ENCODE measurements at regions not wholly inside any gene's neighbourhood (a gene's known extent, or its start where the extent isn't known, plus 50 kb on each side); places are given as distances from the start of the nearest gene placed in this dataset.
"Not testable (repeated sequence)": the region's sequence is repeated elsewhere in the genome, so short reads cannot be mapped to it uniquely, and the experiment has no call there.

- no peak overlapping the region for H3K27ac ChIP-seq (ENCODE audit: low read length)
- no peak overlapping the region for H3K4me3 ChIP-seq (ENCODE audit: low read length)
- H3K27me3 ChIP-seq (ENCODE audit: control insufficient read depth, insufficient read depth, low read length): no peaks in the 10 kb centered on the region
- 72% methylated on average over 2 of the region's 2 CpGs for WGBS (ENCODE audit: insufficient coverage)
- no peaks in the 10 kb centered on the region for H3K4me1 ChIP-seq (ENCODE audit: control insufficient read depth, insufficient read depth, low read length)
- H3K9me3 ChIP-seq (replicated peaks; ENCODE audit: control insufficient read depth, low read depth, low read length): no peaks in the 10 kb centered on the region
- no peaks in the 10 kb centered on the region for H3K36me3 ChIP-seq (ENCODE audit: control insufficient read depth, insufficient read depth, low read length)
- peak; percentile 33 for DNase-seq
Observed at GRCh38 chr1:102546251-102546650, 549.5 kb upstream of the OLFM3 start.

- no peaks in the 10 kb centered on the region for H3K4me1 ChIP-seq (ENCODE audit: control insufficient read depth, insufficient read depth, low read length)
- no peaks in the 10 kb centered on the region for H3K36me3 ChIP-seq (ENCODE audit: control insufficient read depth, insufficient read depth, low read length)
- 40% methylated on average over 1 of the region's 5 CpGs for WGBS (ENCODE audit: insufficient coverage)
- no peaks in the 10 kb centered on the region for H3K9me3 ChIP-seq (replicated peaks; ENCODE audit: control insufficient read depth, low read depth, low read length)
- no peak overlapping the region for H3K27ac ChIP-seq (ENCODE audit: low read length)
- DNase-seq: no peak
- H3K27me3 ChIP-seq (ENCODE audit: control insufficient read depth, insufficient read depth, low read length): no peaks in the 10 kb centered on the region
- no peak overlapping the region for H3K4me3 ChIP-seq (ENCODE audit: low read length)
Observed at GRCh38 chr1:102535829-102536505, 539.2 kb upstream of the OLFM3 start.

- no peak overlapping the region for H3K27ac ChIP-seq (ENCODE audit: low read length)
- H3K4me1 ChIP-seq (ENCODE audit: control insufficient read depth, insufficient read depth, low read length): no peaks in the 10 kb centered on the region
- no peaks in the 10 kb centered on the region for H3K36me3 ChIP-seq (ENCODE audit: control insufficient read depth, insufficient read depth, low read length)
- no peak for DNase-seq
- no peaks in the 10 kb centered on the region for H3K27me3 ChIP-seq (ENCODE audit: control insufficient read depth, insufficient read depth, low read length)
- no CpG with 5 or more reads among the region's 4 CpGs for WGBS (ENCODE audit: insufficient coverage)
- H3K4me3 ChIP-seq (ENCODE audit: low read length): no peak overlapping the region
- H3K9me3 ChIP-seq (replicated peaks; ENCODE audit: control insufficient read depth, low read depth, low read length): no peaks in the 10 kb centered on the region
Observed at GRCh38 chr1:102531036-102531435, 534.3 kb upstream of the OLFM3 start.

GRCh38 chr1:102529446-102529845, 532.7 kb upstream of the OLFM3 start:
- DNase-seq: no peak
- no peak overlapping the region for H3K4me3 ChIP-seq (ENCODE audit: low read length)
- no peak overlapping the region for H3K27ac ChIP-seq (ENCODE audit: low read length)
- no peaks in the 10 kb centered on the region for H3K36me3 ChIP-seq (ENCODE audit: control insufficient read depth, insufficient read depth, low read length)
- no peaks in the 10 kb centered on the region for H3K9me3 ChIP-seq (replicated peaks; ENCODE audit: control insufficient read depth, low read depth, low read length)
- H3K27me3 ChIP-seq (ENCODE audit: control insufficient read depth, insufficient read depth, low read length): no peaks in the 10 kb centered on the region
- WGBS (ENCODE audit: insufficient coverage): no CpG with 5 or more reads among the region's 1 CpG
- no peaks in the 10 kb centered on the region for H3K4me1 ChIP-seq (ENCODE audit: control insufficient read depth, insufficient read depth, low read length)

GRCh38 chr1:102500758-102501157, 504.0 kb upstream of the OLFM3 start:
- H3K4me3 ChIP-seq (ENCODE audit: low read length): no peak overlapping the region
- no peaks in the 10 kb centered on the region for H3K27me3 ChIP-seq (ENCODE audit: control insufficient read depth, insufficient read depth, low read length)
- H3K36me3 ChIP-seq (ENCODE audit: control insufficient read depth, insufficient read depth, low read length): no peaks in the 10 kb centered on the region
- H3K27ac ChIP-seq (ENCODE audit: low read length): no peak overlapping the region
- H3K4me1 ChIP-seq (ENCODE audit: control insufficient read depth, insufficient read depth, low read length): no peaks in the 10 kb centered on the region
- no peak for DNase-seq
- H3K9me3 ChIP-seq (replicated peaks; ENCODE audit: control insufficient read depth, low read depth, low read length): peaks cover 3% of the 10 kb centered on the region
- WGBS (ENCODE audit: insufficient coverage): no CpG with 5 or more reads among the region's 3 CpGs

GRCh38 chr1:102498929-102499328, 502.2 kb upstream of the OLFM3 start:
- H3K27ac ChIP-seq (ENCODE audit: low read length): no peak overlapping the region
- no peak for DNase-seq
- H3K9me3 ChIP-seq (replicated peaks; ENCODE audit: control insufficient read depth, low read depth, low read length): peaks cover 3% of the 10 kb centered on the region
- no peaks in the 10 kb centered on the region for H3K4me1 ChIP-seq (ENCODE audit: control insufficient read depth, insufficient read depth, low read length)
- H3K36me3 ChIP-seq (ENCODE audit: control insufficient read depth, insufficient read depth, low read length): no peaks in the 10 kb centered on the region
- WGBS (ENCODE audit: insufficient coverage): 47% methylated on average over 2 of the region's 2 CpGs
- H3K27me3 ChIP-seq (ENCODE audit: control insufficient read depth, insufficient read depth, low read length): no peaks in the 10 kb centered on the region
- H3K4me3 ChIP-seq (ENCODE audit: low read length): no peak overlapping the region

- 73% methylated on average over 2 of the region's 3 CpGs for WGBS (ENCODE audit: insufficient coverage)
- not testable (repeated sequence) for H3K9me3 ChIP-seq (replicated peaks; ENCODE audit: control insufficient read depth, low read depth, low read length); H3K4me3 ChIP-seq (ENCODE audit: low read length); H3K27me3 ChIP-seq (ENCODE audit: control insufficient read depth, insufficient read depth, low read length); DNase-seq; H3K4me1 ChIP-seq (ENCODE audit: control insufficient read depth, insufficient read depth, low read length); H3K27ac ChIP-seq (ENCODE audit: low read length); H3K36me3 ChIP-seq (ENCODE audit: control insufficient read depth, insufficient read depth, low read length)
Observed at GRCh38 chr1:102497810-102498209, 501.1 kb upstream of the OLFM3 start.

GRCh38 chr1:102472520-102472919, 475.8 kb upstream of the OLFM3 start:
- Histone ChIP-seq H3K36me3 (ENCODE audit: control insufficient read depth, insufficient read depth, low read length) (no peaks in the 10 kb centered on the region), H3K9me3 (replicated peaks; ENCODE audit: control insufficient read depth, low read depth, low read length) (no peaks in the 10 kb centered on the region), H3K4me1 (ENCODE audit: control insufficient read depth, insufficient read depth, low read length) (no peaks in the 10 kb centered on the region), H3K4me3 (ENCODE audit: low read length) (no peak overlapping the region), H3K27me3 (ENCODE audit: control insufficient read depth, insufficient read depth, low read length) (no peaks in the 10 kb centered on the region), H3K27ac (ENCODE audit: low read length) (no peak overlapping the region)
- no CpG with 5 or more reads among the region's 1 CpG for WGBS (ENCODE audit: insufficient coverage)
- DNase-seq: peak; percentile 56

GRCh38 chr1:102470767-102471166, 474.0 kb upstream of the OLFM3 start:
- no peaks in the 10 kb centered on the region for H3K36me3 ChIP-seq (ENCODE audit: control insufficient read depth, insufficient read depth, low read length)
- 65% methylated on average over 2 of the region's 2 CpGs for WGBS (ENCODE audit: insufficient coverage)
- no peak overlapping the region for H3K27ac ChIP-seq (ENCODE audit: low read length)
- H3K4me1 ChIP-seq (ENCODE audit: control insufficient read depth, insufficient read depth, low read length): no peaks in the 10 kb centered on the region
- H3K27me3 ChIP-seq (ENCODE audit: control insufficient read depth, insufficient read depth, low read length): no peaks in the 10 kb centered on the region
- DNase-seq: no peak
- H3K4me3 ChIP-seq (ENCODE audit: low read length): no peak overlapping the region
- no peaks in the 10 kb centered on the region for H3K9me3 ChIP-seq (replicated peaks; ENCODE audit: control insufficient read depth, low read depth, low read length)

- H3K4me3 ChIP-seq (ENCODE audit: low read length): no peak overlapping the region
- no peak for DNase-seq
- no peak overlapping the region for H3K27ac ChIP-seq (ENCODE audit: low read length)
- H3K9me3 ChIP-seq (replicated peaks; ENCODE audit: control insufficient read depth, low read depth, low read length): no peaks in the 10 kb centered on the region
- no peaks in the 10 kb centered on the region for H3K27me3 ChIP-seq (ENCODE audit: control insufficient read depth, insufficient read depth, low read length)
- WGBS (ENCODE audit: insufficient coverage): no CpG with 5 or more reads among the region's 1 CpG
- no peaks in the 10 kb centered on the region for H3K36me3 ChIP-seq (ENCODE audit: control insufficient read depth, insufficient read depth, low read length)
- no peaks in the 10 kb centered on the region for H3K4me1 ChIP-seq (ENCODE audit: control insufficient read depth, insufficient read depth, low read length)
Observed at GRCh38 chr1:102466487-102466886, 469.8 kb upstream of the OLFM3 start.

- Histone ChIP-seq H3K36me3 (ENCODE audit: control insufficient read depth, insufficient read depth, low read length) (no peaks in the 10 kb centered on the region), H3K9me3 (replicated peaks; ENCODE audit: control insufficient read depth, low read depth, low read length) (no peaks in the 10 kb centered on the region), H3K4me1 (ENCODE audit: control insufficient read depth, insufficient read depth, low read length) (no peaks in the 10 kb centered on the region), H3K27ac (ENCODE audit: low read length) (no peak overlapping the region), H3K27me3 (ENCODE audit: control insufficient read depth, insufficient read depth, low read length) (no peaks in the 10 kb centered on the region), H3K4me3 (ENCODE audit: low read length) (no peak overlapping the region)
- no CpG with 5 or more reads among the region's 2 CpGs for WGBS (ENCODE audit: insufficient coverage)
- DNase-seq: no peak
Observed at GRCh38 chr1:102463328-102463727, 466.6 kb upstream of the OLFM3 start.
